NCI-H2081 treated with DMSO at 0.1 percent for 48 hours (cell line): ENCODE measurements at regions not wholly inside any gene's neighbourhood (a gene's known extent, or its start where the extent isn't known, plus 50 kb on each side); places are given as distances from the start of the nearest gene placed in this dataset.

Source experiments
- DNase-seq: peaks from one replicate; lab custom pipeline; 2025; lab: John Stamatoyannopoulos, UW

- DNase-seq: no peak
These were observed 67.9 kb upstream of the PPM1J start for GRCh38 chr1:112783059-112783458.

GRCh38 chr1:112779665-112780526 is 64.8 kb upstream of the PPM1J start:
- DNase-seq: no peak

GRCh38 chr1:112778137-112778536 is 63.0 kb upstream of the PPM1J start:
- no peak for DNase-seq

GRCh38 chr1:112776688-112777087 is 61.6 kb upstream of the PPM1J start:
- no peak for DNase-seq

- DNase-seq: no peak
These were observed 57.6 kb upstream of the PPM1J start for GRCh38 chr1:112772781-112773180.

GRCh38 chr1:112770724-112771123 is 55.6 kb upstream of the PPM1J start:
- DNase-seq: no peak

- DNase-seq: no peak
These were observed 54.5 kb upstream of the PPM1J start for GRCh38 chr1:112769611-112770010.

GRCh38 chr1:112767646-112768045 is 52.5 kb upstream of the PPM1J start:
- no peak for DNase-seq
